Right lobe of liver (tissue), 6 donors: ENCODE measurements at regions not wholly inside any gene's neighbourhood (a gene's known extent, or its start where the extent isn't known, plus 50 kb on each side); places are given as distances from the start of the nearest gene placed in this dataset.

Source experiments
- ATAC-seq, 4 donors: fragments of 200-7000 bp; cut with Tn5 transposase; one replicate each; pipeline ENCODE4 v1.9.1; 2020; ENCODE audit warnings: mild to moderate bottlenecking in 4 of 4, moderate library complexity in 4 of 4
- DNase-seq, 3 donors: peaks; one replicate each; pipeline ENCODE4 v3.0.0-alpha.2; 2020
- H3K27ac ChIP-seq, 3 donors: fragments of 200-600 bp; one replicate each; pipeline ENCODE4 v1.8.0; 2022
- H3K27me3 ChIP-seq, 2 donors: fragments of 200-600 bp; one replicate each; pipeline ENCODE4 v1.8.0; 2022
- H3K36me3 ChIP-seq, 4 donors: fragments of 200-600 bp; sonication (generic) in 1 of 4; one replicate each; pipeline versions ENCODE4 v1.5.1 to v1.8.0; 2017 to 2022; ENCODE audit warnings: control low read depth in 1 of 4
- H3K4me1 ChIP-seq, 4 donors: fragments of 200-600 bp; sonication (generic) in 1 of 4; one replicate each; pipeline versions ENCODE4 v1.5.1 to v1.8.0; 2017 to 2022; ENCODE audit warnings: control low read depth in 1 of 4
- H3K4me3 ChIP-seq, 3 donors: fragments of 200-600 bp; one replicate each; pipeline ENCODE4 v1.8.0; 2022
- H3K9me3 ChIP-seq, 4 donors: fragments of 200-600 bp; sonication (generic) in 1 of 4; one replicate each; pipeline versions ENCODE4 v1.5.1 to v1.8.0; 2017 to 2022; ENCODE audit warnings: control low read depth in 1 of 4
- POLR2A ChIP-seq: fragments of 450-650 bp; IDR thresholded peaks from one replicate; pipeline ENCODE4 v1.6.1; 2017; ENCODE audit warnings: antibody characterized with exemption, mild to moderate bottlenecking
- WGBS: methylation state at CpG from one replicate; pipeline ENCODE4 v1.1.6; 2018; ENCODE audit warnings: low coverage, low lambda C conversion rate; ENCODE audit not compliant: insufficient coverage; ENCODE audit errors: missing lambda C conversion rate; 5-methylcytosine and 5-hydroxymethylcytosine counted together
- intact Hi-C, 2 donors: fragments of 100-400 bp; cut with DNase I; formaldehyde crosslinking; loops; one replicate each; pipeline versions ENCODE4 v1.11.2 to v1.14.1; 2022
- TF ChIP-seq, protein P1 (sequence below), 4 donors: fragments of 200-600 bp in 3 of 4; fragments of 450-650 bp in 1 of 4; IDR thresholded peaks; one replicate each; pipeline versions ENCODE4 v1.5.1 to v1.8.0; 2016 to 2022; ENCODE audit warnings: antibody characterized with exemption in 4 of 4, mild to moderate bottlenecking in 2 of 4
- donor health status: DM: no; HTN: yes; CAD: no.
- donor health status: DM: no; HTN: no; CAD: no.
- donor health status: DM: no; HTN: no; CAD: no.
- donor health status: DM: no; HTN: yes; CAD: no.
- donor health status: DM: no; HTN: yes; CAD: no.

DNA sequence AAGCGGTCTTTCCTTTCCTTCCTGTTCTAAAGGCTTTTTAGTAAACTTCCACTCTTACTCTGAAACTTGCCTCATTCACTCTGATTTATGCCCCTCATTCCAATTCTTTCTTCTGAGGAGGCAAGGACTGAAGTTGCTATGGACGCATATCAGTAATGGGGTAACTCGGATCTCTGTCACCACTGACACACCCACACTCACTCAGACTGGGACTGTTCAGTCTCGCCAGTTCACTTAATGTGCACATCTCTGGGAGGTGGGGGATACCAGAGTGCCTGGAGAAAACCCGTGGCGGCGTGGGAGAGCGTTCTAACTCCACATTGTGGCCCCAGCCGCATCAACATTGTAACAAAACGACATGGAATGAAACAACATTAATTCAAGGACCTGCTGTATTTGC is 1139.3 kb upstream of the CELF2 start:
- ATAC-seq (no peak), DNase-seq (no peak)
- Histone ChIP-seq H3K27ac (no peak overlapping the region), H3K4me1 (no peaks in the 10 kb centered on the region), H3K36me3 (no peaks in the 10 kb centered on the region), H3K27me3 (no peaks in the 10 kb centered on the region), H3K9me3 (no peaks in the 10 kb centered on the region), H3K4me3 (no peak overlapping the region)
- intact Hi-C loops: no loop called here
- no peak for TF ChIP-seq POLR2A
- TF ChIP-seq, protein P1, sequence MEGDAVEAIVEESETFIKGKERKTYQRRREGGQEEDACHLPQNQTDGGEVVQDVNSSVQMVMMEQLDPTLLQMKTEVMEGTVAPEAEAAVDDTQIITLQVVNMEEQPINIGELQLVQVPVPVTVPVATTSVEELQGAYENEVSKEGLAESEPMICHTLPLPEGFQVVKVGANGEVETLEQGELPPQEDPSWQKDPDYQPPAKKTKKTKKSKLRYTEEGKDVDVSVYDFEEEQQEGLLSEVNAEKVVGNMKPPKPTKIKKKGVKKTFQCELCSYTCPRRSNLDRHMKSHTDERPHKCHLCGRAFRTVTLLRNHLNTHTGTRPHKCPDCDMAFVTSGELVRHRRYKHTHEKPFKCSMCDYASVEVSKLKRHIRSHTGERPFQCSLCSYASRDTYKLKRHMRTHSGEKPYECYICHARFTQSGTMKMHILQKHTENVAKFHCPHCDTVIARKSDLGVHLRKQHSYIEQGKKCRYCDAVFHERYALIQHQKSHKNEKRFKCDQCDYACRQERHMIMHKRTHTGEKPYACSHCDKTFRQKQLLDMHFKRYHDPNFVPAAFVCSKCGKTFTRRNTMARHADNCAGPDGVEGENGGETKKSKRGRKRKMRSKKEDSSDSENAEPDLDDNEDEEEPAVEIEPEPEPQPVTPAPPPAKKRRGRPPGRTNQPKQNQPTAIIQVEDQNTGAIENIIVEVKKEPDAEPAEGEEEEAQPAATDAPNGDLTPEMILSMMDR (IDR thresholded peaks at IDR 0.05): no peak
- 77% methylated on average over 10 of the region's 10 CpGs for WGBS

GRCh38 chr10:9885761-9886160 is 1131.9 kb upstream of the CELF2 start:
- TF ChIP-seq, protein P1 (IDR thresholded peaks at IDR 0.05): no peak
- TF ChIP-seq POLR2A: no peak
- Histone ChIP-seq H3K36me3 (no peaks in the 10 kb centered on the region), H3K9me3 (no peaks in the 10 kb centered on the region), H3K27ac (no peak overlapping the region), H3K4me1 (no peaks in the 10 kb centered on the region), H3K4me3 (no peak overlapping the region), H3K27me3 (no peaks in the 10 kb centered on the region)
- no peak for DNase-seq
- intact Hi-C loops: no loop called here
- 47% methylated on average over 3 of the region's 3 CpGs for WGBS
- ATAC-seq: no peak

DNA sequence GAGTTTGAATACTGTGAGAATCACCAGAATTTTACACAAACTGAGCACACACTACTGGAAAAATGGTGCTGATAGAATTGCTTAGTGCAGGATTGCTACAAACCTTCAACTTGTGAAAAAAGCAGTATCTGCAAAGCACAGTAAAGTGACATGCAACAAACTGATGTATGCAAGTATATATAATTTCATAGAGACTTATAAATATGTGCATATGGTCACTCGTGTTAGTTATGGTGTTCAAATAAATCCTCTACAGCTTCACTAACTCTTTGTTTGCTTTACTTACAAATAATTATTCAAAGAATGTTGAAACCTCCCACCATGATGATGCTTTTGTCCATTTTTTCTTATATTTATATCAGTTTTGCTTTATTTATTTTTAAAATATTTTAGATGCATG is 1130.9 kb upstream of the CELF2 start:
- Histone ChIP-seq H3K4me1 (no peaks in the 10 kb centered on the region), H3K36me3 (no peaks in the 10 kb centered on the region), H3K9me3 (no peaks in the 10 kb centered on the region), H3K4me3 (no peak overlapping the region), H3K27ac (no peak overlapping the region), H3K27me3 (no peaks in the 10 kb centered on the region)
- 44% methylated on average over 1 of the region's 1 CpG for WGBS
- DNase-seq: no peak
- intact Hi-C loops: no loop called here
- no peak for ATAC-seq
- TF ChIP-seq, protein P1 (IDR thresholded peaks at IDR 0.05): no peak
- no peak for TF ChIP-seq POLR2A

- H3K27me3 ChIP-seq: no peaks in the 10 kb centered on the region
- H3K4me3 ChIP-seq: no peak overlapping the region
- no peaks in the 10 kb centered on the region for H3K9me3 ChIP-seq
- no peak overlapping the region for H3K27ac ChIP-seq
- TF ChIP-seq POLR2A: no peak
- TF ChIP-seq, protein P1 (IDR thresholded peaks at IDR 0.05): no peak
- ATAC-seq: no peak
- no peak for DNase-seq
- no peaks in the 10 kb centered on the region for H3K36me3 ChIP-seq
- WGBS: 64% methylated on average over 1 of the region's 2 CpGs
- intact Hi-C loops: no loop called here
- H3K4me1 ChIP-seq: no peaks in the 10 kb centered on the region
These were observed 1122.2 kb upstream of the CELF2 start for GRCh38 chr10:9895453-9895852.

- no peak for ATAC-seq
- no peak overlapping the region for H3K4me3 ChIP-seq
- H3K27ac ChIP-seq: no peak overlapping the region
- no peaks in the 10 kb centered on the region for H3K27me3 ChIP-seq
- TF ChIP-seq, protein P1 (IDR thresholded peaks at IDR 0.05): no peak
- TF ChIP-seq POLR2A: no peak
- no peaks in the 10 kb centered on the region for H3K9me3 ChIP-seq
- no peaks in the 10 kb centered on the region for H3K36me3 ChIP-seq
- intact Hi-C loops: no loop called here
- H3K4me1 ChIP-seq: no peaks in the 10 kb centered on the region
- DNase-seq: no peak
These were observed 1121.7 kb upstream of the CELF2 start for GRCh38 chr10:9895981-9896380.
